GM18909 (cell line): ENCODE measurements at regions not wholly inside any gene's neighbourhood (a gene's known extent, or its start where the extent isn't known, plus 50 kb on each side); places are given as distances from the start of the nearest gene placed in this dataset.
"Not testable (repeated sequence)": the region's sequence is repeated elsewhere in the genome, so short reads cannot be mapped to it uniquely, and the experiment has no call there.

ENCODE experiments used
- ATAC-seq: cut with Tn5 transposase; IDR thresholded peaks from one replicate; pipeline ENCODE4 v1.9.1; 2021; ENCODE audit warnings: mild to moderate bottlenecking; ENCODE audit not compliant: unreplicated experiment, poor library complexity

DNA sequence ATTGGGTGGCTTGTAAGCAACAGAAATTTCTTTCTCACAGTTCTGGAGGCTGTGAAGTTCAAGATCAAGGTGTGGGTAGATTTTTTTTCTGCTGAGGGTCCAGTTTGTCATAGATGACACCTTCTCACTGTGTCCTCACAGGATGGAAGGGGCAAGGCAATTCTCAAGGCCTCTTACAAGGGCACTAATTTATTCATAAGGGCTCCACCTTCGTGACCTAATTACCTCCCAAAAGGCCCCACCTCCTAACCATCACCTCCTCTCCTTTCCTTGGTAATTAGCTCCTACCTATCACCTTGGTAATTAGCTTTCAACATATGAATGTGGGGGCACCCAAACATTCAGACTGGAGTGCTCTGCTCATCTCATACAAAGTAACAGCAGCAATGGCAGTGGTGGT lies 92.3 kb upstream of the CD44 start:
- no peak for ATAC-seq

DNA sequence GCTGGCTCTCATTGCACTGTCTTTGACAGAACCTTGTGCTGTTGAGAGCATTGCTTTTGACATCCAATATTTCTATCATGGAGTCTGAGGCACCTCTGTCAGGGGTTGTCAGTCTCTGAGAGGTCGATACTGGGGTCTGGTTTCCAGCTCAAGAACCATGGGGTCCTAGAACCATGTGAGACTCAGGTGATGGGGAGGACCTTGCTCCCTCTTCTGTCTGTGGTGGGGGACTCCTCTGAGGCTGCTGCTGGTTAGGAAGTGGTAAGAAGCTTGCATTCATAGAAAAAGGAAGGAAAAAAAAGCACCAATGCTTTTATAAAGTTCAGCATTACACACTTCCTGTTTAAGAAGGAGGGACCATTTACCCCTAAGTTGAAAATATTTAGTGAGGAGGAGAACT lies 91.8 kb upstream of the CD44 start:
- no peak for ATAC-seq

DNA sequence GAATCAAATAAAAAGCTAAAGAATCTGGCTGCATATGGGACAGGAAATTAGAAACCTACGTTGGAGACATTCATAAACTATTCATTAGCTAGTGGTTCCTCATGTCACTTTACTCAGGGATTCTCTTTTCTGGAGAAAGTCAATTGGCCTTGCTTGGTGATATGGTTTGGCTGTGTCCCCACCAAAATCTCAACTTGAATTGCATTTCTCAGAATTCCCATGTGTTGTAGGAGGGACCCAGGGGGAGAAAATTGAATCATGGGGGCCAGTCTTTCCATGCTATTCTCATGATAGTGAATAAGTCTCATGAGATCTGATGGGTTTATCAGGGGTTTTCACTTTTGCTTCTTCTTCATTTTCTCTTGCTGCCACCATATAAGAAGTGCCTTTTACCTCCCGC lies 91.2 kb upstream of the CD44 start:
- ATAC-seq, result no peak

DNA sequence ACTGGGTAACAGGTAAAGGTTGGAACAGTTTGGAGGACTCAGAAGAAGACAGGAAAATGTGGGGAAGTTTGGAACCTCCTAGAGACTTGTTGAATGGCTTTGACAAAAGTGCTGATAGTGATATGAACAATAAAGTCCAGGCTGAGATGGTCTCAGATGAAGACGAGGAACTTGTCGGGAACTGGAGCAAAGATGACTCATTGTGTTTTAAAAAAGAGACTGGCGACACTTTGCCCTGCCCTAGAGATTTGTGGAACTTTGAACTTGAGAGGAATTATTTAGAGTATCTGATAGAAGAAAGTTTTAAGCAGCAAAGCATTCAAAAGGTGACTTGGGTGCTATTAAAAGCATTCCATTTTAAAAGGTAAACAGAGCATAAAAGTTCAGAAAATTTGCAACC lies 90.6 kb upstream of the CD44 start:
- not testable (repeated sequence) for ATAC-seq

DNA sequence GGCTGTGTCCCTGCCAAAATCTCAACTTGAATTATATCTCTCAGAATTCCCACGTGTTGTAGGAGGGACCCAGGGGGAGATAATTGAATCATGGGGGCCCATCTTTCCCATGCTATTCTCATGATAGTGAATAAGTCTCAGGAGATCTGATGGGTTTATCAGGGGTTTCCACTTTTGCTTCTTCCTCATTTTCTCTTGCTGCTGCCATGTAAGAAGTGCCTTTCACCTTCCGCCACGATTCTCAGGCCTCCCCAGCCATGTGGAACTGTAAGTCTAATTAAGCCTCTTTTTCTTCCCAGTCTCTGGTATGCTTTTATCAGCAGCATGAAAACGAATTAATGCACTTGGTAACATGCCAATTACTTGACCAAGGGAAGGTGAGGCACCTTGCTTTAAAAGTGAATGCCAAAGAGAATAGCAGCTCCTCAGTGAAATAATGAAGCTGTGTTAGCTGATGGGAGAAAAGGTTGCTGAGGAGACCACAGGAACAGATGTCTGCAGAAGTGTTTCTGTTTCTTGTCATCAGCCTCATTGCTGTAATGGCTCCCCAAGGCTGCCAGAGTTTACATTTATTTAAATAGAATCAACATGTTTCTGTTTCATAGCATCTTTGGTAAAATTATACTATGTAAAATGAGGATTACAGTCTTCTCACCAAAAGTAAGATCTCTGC lies 89.0 kb upstream of the CD44 start:
- no peak for ATAC-seq

DNA sequence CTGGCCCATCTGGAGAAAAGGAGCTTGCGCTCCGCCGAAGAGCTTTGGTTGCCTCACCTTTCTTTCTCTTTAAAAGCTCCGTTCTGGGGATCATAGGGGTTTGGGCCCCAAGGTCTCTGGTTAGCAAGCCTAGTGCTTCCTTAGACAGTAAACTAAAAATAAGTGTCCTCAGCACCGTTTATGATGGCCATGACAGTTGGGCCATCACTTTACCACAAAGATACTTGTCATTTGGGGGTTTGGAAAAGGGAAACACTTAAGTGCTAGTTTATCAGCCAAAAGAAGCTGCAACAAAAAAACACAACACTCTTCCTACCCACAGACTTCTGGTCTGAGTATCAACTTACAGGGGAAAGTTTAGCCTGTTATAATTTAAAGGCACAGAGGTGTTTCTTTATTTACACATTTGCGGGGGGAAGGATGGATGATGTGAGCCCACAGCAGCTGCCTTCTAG lies 88.4 kb upstream of the CD44 start:
- no peak for ATAC-seq

DNA sequence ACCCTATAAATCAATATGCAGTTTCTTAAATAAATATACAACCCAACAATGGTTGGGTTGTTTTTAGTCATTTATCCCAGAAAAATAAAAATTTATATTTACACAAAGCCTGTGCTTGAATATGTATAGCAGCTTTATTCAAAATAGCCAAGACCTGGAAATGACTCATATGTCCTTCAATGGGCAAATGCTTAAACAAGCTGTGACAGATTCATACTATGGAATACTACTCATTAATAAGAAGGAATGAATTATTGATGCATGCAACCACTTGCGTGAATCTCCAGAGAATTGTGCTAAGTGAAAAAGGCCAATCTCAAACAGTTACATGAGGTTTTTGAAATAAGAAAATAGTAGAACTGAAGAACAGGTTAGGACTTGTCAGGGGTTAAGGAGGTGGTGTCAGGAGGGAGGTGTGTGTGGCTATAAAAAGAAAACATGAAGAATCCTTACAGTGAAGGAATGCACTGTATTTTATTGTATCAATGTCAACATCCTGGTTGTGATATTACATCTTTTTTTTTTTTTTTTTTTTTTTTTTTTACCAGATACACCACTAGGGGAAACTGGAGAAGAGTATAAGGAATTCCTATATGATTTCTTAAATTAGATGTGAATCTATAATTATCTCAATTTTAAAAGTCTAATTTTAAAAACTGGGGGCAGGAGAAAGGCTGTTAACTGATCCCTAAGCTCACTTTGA lies 82.4 kb upstream of the CD44 start:
- ATAC-seq, result no peak

DNA sequence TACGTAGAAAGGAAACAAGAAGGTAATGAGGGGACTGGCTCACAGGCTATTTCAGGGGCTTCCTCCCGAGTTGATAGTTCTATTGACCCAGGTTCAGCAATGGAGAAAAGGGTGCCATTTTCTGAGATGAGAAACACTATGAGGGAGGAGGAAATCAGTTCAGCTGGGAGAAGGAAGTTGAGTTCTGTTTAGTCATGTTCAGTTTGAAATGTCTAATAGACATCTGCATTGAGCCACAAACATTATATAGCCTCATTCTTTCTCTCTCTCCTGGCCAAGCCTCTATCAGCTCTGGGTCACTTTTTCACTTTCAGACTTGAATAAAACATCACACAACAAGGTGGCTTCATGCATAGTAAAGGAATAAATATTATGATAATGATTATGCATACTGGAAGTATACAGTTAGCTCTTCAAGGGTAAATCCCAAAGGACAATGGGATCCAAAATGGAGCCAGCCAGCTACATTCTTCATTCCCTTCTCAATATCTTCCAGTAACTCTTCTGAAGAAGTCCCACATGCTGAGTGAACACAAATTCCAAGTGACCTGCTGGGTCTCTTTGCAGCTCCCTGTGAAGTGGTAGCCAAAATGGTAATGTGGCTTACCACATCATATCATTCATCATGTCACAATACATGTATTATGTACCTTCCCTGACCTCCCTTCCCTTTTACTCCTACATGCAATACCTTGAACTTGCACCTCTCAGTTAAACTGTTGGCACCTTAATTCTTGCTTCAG lies 80.9 kb upstream of the CD44 start:
- ATAC-seq, result no peak

DNA sequence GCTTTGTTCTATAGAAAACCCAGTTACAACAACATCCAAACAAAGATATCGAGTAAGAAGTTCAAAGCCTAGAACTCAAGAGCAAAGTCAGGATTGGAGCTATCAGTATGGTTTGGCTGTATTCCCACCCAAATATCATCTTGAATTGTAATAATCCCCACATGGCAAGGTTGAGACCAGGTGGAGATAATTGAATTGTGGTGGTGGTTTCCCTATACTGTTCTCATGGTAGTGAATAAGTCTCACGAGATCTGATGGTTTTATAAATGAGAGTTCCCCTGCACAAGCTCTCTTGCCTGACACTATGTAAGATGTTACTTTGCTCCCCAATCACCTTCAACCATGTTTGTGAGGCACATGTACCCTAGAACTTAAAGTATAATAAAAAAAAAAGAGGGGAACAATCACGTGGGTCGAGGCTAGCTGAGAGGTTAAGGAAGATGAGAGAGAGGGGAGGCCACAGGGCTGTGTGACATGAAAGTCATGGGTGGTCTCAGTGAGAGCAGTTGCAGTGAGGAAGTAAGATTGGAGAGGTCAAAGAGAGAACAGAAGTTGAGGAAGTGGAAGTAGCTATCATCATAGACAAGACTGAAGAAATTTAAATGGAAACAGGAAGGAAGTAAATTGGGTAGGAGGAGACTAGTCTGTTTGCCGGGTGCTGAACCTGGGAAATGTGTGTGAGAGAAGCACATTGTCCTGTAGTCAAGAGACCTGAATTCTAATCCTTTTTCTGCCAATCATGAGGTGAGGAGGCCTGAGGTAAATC lies 80.1 kb upstream of the CD44 start:
- no peak for ATAC-seq

DNA sequence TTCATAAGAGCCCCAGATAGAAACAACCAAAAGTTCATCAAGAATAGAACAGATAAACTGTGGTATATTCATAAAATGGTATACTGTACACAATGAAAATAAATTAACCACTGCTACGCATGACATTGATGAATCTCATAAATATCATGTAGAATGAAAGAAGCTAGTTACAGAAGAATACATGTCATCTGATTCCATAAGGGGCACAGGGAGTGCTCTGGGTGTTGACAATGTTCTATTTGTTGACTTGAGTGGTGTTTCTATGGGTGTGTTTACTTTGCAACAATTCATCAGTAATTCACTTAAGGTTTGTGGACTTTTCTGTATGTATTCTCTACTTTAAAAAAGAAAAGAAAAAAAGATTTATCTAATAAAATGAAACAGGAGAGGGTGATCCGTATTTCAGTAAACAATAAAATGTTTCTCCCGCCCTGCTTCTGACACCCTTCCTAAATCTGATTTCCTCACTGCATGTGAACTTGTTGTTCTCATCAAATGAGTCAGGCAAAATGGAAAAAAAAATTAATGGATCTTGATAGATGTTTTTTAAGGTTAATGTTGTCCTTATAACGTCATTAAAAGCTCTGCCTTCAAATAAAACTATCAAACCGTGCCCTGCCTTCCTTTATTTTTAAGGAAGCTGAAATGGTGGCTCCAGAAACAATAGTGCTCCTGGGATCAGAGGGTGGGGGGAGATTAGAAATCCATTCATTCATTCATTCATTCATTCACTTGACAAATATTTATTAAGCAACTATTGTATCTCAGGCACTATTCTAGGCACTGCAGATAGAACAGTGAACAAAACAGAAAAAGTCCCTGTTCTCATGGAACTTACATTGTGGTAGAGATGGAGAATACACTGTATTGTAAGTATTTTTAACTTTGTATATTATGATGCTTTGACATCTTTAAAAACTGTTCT lies 77.2 kb upstream of the CD44 start:
- no peak for ATAC-seq

DNA sequence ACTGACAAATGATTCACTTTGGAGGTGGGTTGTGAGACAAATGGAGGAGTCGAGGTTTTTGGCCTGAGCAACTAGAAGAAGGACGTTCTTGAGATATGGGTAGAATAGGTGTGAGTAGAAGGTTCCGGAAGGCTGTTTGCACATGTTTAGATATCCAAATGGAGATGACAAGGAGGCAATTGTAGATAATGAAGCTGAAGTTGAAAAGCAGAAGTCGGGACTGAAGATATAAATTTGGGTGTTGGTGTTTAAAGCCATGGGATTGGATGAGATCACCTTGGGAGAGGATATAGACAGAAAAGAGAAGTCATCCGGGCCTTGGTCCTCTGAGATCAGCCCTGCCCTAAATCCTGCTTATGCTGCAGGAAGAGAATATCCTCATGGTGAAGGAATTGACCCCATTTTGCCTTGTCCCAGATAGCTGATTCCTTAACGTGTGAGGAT lies 75.5 kb upstream of the CD44 start:
- ATAC-seq, result no peak

DNA sequence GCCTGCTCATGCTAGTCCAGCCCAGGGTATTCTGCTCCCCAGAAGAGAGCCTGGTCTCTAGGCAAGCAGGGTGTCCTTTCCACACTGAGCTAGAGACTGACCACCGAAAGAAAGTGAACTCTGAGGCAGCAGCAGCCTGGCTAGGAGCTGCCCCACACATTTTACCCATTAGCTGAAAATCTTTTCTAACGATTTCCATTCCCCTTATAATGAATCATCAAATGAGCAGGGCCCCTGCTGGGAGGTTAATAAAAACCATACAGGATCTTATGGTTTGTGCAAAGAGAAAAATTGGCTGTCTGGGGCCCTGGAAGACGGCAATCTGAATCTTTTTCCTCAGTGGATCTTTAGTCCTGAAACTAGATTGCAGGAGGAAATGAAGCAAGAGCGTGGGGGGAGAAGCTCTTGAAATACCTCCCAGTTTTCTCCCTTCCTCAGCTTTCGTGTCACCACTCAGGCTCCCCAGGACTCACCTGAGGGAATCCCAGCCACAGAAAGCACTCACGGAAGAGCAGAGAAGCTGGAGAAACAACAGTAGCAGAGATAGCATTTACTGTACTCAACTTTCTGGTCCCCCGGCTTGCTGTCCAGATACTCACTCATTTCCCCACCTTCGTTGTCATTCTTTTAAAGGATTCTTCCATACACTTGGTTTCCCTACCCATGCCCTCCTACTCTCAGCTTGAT lies 74.7 kb upstream of the CD44 start:
- ATAC-seq, result no peak

DNA sequence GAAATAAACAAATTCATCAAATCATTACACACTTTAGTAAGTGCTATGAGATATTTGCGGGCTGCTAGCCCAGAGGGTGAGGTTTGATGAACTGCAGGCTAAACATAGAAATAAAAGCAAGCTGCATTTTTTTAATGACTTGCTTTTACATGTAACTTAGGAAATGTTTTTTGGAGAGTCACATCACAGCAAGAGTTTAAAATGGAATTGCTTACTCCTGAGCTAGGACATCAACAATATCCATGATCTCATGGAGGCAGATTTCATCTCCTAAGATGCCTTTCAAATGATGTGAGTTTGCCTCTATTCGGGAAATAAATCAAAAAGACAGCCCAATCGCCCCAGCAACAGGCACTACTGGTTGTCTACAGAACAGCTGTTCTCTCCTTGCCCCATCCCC lies 73.4 kb upstream of the CD44 start:
- ATAC-seq, result no peak

DNA sequence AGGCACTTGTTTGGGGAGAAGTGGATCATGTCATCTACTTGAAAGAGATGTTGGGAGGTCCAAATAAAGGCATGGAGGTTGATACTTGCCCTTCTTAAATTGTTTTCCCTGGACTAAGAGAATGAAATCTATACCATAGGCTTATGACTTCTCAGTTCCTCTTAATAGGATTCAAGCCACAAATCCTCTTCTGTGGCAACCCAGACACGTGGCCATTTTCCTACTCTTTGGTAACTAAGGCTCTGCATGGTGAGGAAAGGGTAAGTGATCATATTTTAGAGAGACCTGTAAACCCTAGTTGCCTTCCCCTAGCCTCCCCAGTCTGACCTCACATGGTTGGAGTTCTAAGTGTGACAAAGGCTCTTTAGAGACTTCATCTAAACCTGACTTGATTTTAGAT lies 72.9 kb upstream of the CD44 start:
- ATAC-seq, result no peak

DNA sequence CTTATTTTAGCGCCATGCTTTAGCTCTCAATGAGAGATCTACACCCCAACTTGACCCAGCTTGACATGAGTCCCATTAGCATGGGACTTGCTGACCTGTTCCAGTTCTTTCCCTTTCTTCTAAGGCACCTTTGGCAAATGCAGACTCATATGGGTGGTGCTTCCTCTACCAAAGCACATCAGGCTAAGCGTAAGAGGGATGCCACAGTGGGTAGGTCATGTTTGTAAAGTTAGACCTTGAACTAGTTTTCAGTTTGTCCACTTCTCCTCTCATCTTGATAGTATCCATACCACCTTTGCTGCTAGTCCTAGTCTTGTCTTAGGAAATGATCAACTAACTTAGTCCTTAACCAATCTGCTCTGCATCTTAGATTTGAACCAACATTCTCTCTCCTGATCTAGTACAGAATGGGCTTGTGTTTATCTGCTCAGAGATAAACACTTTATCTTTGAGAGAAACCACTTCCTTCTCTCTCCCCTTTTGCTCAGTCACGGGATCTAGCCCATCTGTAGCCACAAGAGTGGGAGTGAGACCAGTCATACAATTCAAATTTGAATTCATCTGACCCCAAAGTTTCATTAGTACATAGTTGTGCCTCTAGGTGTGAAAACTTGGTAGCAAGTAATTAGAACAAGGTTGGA lies 72.1 kb upstream of the CD44 start:
- peak; percentile 88 for ATAC-seq

DNA sequence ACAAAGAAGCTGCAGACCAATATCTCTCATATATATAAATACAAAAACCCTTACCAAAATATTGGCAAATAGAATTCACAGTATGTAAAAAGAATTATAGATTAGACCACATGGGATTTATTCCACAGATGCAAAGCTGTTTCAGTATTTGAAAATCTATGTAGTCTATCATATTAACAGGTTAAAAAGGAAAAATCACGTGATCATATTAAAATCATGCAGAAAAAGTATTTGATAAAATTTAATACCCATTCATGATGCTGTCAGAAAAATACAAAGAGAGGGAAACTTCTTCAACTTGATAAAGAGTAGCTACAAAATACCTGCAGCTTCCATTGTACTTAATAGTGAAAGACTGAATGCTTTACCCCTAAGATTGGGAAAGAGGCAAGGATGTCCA lies 67.2 kb upstream of the CD44 start:
- no peak for ATAC-seq

DNA sequence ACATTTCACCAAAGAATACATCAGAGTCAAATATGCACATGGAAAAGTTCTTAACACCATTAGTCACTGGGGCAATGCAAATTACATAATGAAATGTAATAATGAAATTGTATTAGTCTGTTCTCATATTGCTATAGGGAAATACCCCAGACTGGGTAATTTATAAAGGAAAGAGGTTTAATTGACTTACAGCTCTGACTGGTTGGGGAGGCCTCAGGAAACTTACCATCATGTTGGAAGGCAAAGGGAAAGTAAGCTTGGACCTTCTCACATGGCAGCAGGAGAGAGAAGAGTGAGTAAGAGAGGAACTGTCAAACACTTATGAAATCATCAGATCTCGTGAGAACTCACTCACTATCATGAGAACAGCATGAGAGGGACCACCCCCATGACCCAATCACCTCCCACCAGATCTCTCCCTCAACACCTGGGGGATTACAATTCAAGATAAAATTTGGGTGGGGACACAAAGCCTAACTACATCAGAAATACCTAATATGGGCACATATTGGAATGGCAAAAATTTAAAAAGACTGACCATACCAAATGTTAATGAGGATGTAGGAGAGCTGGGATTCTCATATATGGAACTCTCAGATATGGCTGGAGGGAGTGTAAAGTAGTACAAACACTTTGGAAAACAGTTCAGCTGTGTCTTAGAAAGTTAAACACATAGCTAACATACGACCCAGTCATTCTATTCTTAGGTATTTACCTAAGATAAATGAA lies 65.1 kb upstream of the CD44 start:
- no peak for ATAC-seq
